SK-N-SH treated with all-trans-retinoic acid at 6 μM for 48 hours (cell line): ENCODE measurements at regions not wholly inside any gene's neighbourhood (a gene's known extent, or its start where the extent isn't known, plus 50 kb on each side); places are given as distances from the start of the nearest gene placed in this dataset.

Source experiments
- ATAC-seq: fragments of 200-7000 bp; cut with Tn5 transposase; 3 replicates; pipeline ENCODE4 v1.9.1; 2020; ENCODE audit warnings: mild to moderate bottlenecking, moderate library complexity
- ARNTL ChIP-seq: fragments of 450-650 bp; formaldehyde crosslinking; IDR thresholded peaks from 2 replicates; pipeline ENCODE4 v1.5.0; 2020; ENCODE audit warnings: low read depth, mild to moderate bottlenecking, moderate library complexity, borderline replicate concordance
- BACH2 ChIP-seq: fragments of 250-450 bp; sonication (Bioruptor Pico); IDR thresholded peaks from 2 replicates; pipeline ENCODE4 v1.9.0; 2021; ENCODE audit warnings: mild to moderate bottlenecking, borderline replicate concordance
- CSDC2 ChIP-seq: fragments of 250-450 bp; sonication (Bioruptor Pico); IDR thresholded peaks from 2 replicates; pipeline ENCODE4 v1.5.0; 2020; ENCODE audit warnings: mild to moderate bottlenecking, moderate library complexity
- ESRRG ChIP-seq: fragments of 250-450 bp; sonication (Bioruptor Pico); IDR thresholded peaks from 2 replicates; pipeline ENCODE4 v1.6.1; 2021; ENCODE audit warnings: mild to moderate bottlenecking
- GLIS3 ChIP-seq: fragments of 250-450 bp; sonication (Bioruptor Pico); IDR thresholded peaks from 2 replicates; pipeline ENCODE4 v1.5.0; 2020; ENCODE audit warnings: mild to moderate bottlenecking, moderate library complexity
- ISL1 ChIP-seq: fragments of 250-450 bp; sonication (Bioruptor Pico); IDR thresholded peaks from 2 replicates; pipeline ENCODE4 v2.1.2; 2022; ENCODE audit warnings: mild to moderate bottlenecking, moderate library complexity
- OSR1 ChIP-seq: fragments of 250-450 bp; sonication (Bioruptor Pico); IDR thresholded peaks from 2 replicates; pipeline ENCODE4 v1.8.0; 2022; ENCODE audit warnings: moderate library complexity, mild to moderate bottlenecking, inconsistent platforms
- PPARA ChIP-seq: fragments of 250-450 bp; sonication (Bioruptor Pico); IDR thresholded peaks from 2 replicates; pipeline ENCODE4 v1.5.0; 2020; ENCODE audit warnings: mild to moderate bottlenecking, borderline replicate concordance
- RARB ChIP-seq: fragments of 250-450 bp; sonication (Bioruptor Pico); IDR thresholded peaks from 2 replicates; pipeline ENCODE4 v1.8.0; 2021; ENCODE audit warnings: mild to moderate bottlenecking, moderate library complexity
- TCF4 ChIP-seq: fragments of 250-450 bp; sonication (Bioruptor Pico); IDR thresholded peaks from 2 replicates; pipeline ENCODE4 v1.8.0; 2021; ENCODE audit warnings: mild to moderate bottlenecking, moderate library complexity, borderline replicate concordance
- TOX ChIP-seq: fragments of 250-450 bp; sonication (Bioruptor Pico); IDR thresholded peaks from 2 replicates; pipeline ENCODE4 v1.8.0; 2021; ENCODE audit warnings: mild to moderate bottlenecking, moderate library complexity, borderline replicate concordance
- ZC3H10 ChIP-seq: fragments of 250-450 bp; sonication (Bioruptor Pico); IDR thresholded peaks from 2 replicates; pipeline ENCODE4 v1.5.1; 2021; ENCODE audit warnings: mild to moderate bottlenecking, moderate library complexity
- ZFP3 ChIP-seq: fragments of 250-450 bp; sonication (Bioruptor Pico); IDR thresholded peaks from 2 replicates; pipeline ENCODE4 v1.5.0; 2020; ENCODE audit warnings: mild to moderate bottlenecking, moderate library complexity
- ZFP30 ChIP-seq: fragments of 450-650 bp; formaldehyde crosslinking; IDR thresholded peaks from 2 replicates; pipeline ENCODE4 v1.5.0; 2022; ENCODE audit warnings: mild to moderate bottlenecking, moderate library complexity
- ZNF565 ChIP-seq: fragments of 450-650 bp; formaldehyde crosslinking; conservative IDR thresholded peaks from 2 replicates; pipeline ENCODE4 v1.5.0; 2020; ENCODE audit warnings: low read depth, mild to moderate bottlenecking, moderate library complexity
- TF ChIP-seq, protein P1 (sequence below): fragments of 250-450 bp; sonication (Bioruptor Pico); IDR thresholded peaks from 2 replicates; pipeline ENCODE4 v1.8.0; 2021; ENCODE audit warnings: low read depth, mild to moderate bottlenecking, moderate library complexity, borderline replicate concordance
- TF ChIP-seq, protein P2 (sequence below): fragments of 250-450 bp; sonication (Bioruptor Pico); IDR thresholded peaks from 2 replicates; pipeline ENCODE4 v1.5.1; 2021; ENCODE audit warnings: mild to moderate bottlenecking, moderate library complexity
- TF ChIP-seq, protein P3 (sequence below): fragments of 250-450 bp; sonication (Bioruptor Pico); IDR thresholded peaks from 2 replicates; pipeline ENCODE4 v1.5.1; 2020; ENCODE audit warnings: low read depth, mild to moderate bottlenecking, moderate library complexity
- TF ChIP-seq, protein P4 (sequence below): fragments of 250-450 bp; sonication (Bioruptor Pico); IDR thresholded peaks from 2 replicates; pipeline ENCODE4 v1.5.0; 2020; ENCODE audit warnings: mild to moderate bottlenecking, moderate library complexity

DNA sequence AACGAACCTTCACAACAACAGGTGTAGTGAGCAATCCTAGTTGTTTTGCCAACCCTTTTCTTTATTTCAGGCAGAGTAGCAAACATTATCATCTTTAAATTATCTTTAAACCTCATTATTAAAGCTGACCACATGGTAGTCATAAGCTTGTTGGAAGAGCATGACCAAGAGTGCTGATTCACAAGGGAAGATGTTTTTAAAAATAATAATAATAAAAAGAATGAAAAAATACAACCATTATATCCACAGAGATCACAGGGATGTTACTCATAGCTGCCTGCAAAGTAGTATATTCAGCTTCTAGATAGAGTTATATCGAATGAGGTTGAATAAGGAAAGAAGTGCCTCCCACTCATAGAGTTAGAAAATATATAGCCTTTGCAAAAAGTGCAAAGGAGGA, 101.0 kb upstream of the FLRT2 start:
- TF ChIP-seq OSR1 (CRISPR knock-in tag) (no peak), RARB (CRISPR knock-in tag) (no peak), ESRRG (CRISPR knock-in tag) (no peak), ZNF565 (CRISPR knock-in tag) (no peak), ZC3H10 (CRISPR knock-in tag) (no peak), BACH2 (CRISPR knock-in tag) (no peak)
- TF ChIP-seq, protein P1, sequence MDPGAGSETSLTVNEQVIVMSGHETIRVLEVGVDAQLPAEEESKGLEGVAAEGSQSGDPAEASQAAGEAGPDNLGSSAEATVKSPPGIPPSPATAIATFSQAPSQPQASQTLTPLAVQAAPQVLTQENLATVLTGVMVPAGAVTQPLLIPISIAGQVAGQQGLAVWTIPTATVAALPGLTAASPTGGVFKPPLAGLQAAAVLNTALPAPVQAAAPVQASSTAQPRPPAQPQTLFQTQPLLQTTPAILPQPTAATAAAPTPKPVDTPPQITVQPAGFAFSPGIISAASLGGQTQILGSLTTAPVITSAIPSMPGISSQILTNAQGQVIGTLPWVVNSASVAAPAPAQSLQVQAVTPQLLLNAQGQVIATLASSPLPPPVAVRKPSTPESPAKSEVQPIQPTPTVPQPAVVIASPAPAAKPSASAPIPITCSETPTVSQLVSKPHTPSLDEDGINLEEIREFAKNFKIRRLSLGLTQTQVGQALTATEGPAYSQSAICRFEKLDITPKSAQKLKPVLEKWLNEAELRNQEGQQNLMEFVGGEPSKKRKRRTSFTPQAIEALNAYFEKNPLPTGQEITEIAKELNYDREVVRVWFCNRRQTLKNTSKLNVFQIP (CRISPR knock-in tag): no peak
- TF ChIP-seq, protein P2, sequence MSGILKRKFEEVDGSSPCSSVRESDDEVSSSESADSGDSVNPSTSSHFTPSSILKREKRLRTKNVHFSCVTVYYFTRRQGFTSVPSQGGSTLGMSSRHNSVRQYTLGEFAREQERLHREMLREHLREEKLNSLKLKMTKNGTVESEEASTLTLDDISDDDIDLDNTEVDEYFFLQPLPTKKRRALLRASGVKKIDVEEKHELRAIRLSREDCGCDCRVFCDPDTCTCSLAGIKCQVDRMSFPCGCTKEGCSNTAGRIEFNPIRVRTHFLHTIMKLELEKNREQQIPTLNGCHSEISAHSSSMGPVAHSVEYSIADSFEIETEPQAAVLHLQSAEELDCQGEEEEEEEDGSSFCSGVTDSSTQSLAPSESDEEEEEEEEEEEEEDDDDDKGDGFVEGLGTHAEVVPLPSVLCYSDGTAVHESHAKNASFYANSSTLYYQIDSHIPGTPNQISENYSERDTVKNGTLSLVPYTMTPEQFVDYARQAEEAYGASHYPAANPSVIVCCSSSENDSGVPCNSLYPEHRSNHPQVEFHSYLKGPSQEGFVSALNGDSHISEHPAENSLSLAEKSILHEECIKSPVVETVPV: no peak
- TF ChIP-seq, protein P3, sequence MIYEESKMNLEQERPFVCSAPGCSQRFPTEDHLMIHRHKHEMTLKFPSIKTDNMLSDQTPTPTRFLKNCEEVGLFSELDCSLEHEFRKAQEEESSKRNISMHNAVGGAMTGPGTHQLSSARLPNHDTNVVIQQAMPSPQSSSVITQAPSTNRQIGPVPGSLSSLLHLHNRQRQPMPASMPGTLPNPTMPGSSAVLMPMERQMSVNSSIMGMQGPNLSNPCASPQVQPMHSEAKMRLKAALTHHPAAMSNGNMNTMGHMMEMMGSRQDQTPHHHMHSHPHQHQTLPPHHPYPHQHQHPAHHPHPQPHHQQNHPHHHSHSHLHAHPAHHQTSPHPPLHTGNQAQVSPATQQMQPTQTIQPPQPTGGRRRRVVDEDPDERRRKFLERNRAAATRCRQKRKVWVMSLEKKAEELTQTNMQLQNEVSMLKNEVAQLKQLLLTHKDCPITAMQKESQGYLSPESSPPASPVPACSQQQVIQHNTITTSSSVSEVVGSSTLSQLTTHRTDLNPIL (CRISPR knock-in tag): no peak
- TF ChIP-seq, all 23 proteins: peak for 0
- ATAC-seq: no peak

DNA sequence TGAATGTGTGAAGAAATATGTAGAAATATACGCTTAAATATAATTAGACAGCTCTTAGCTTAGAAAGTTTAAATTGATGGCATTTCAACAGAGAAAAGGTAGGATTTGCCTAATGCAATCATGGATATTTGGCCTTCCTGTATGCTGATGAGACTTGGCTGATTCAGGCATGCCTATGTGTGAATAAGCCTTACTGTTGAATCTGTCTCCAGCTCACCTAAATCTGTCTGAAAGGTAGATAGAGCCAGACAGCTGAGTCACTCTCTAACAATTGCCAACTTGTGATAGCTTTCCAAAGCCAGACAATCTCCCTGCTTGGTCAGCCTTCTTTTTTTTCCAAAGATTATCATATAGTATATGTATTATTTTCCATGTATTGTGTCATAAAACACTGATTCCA, 92.8 kb upstream of the FLRT2 start:
- ATAC-seq: peak; percentile 91
- TF ChIP-seq ESRRG (CRISPR knock-in tag) (no peak), GLIS3 (no peak), ISL1 (CRISPR knock-in tag) (no peak), CSDC2 (CRISPR knock-in tag) (no peak), RARB (CRISPR knock-in tag) (no peak), ZC3H10 (CRISPR knock-in tag) (no peak), ARNTL (CRISPR knock-in tag) (no peak), PPARA (CRISPR knock-in tag) (no peak), ZFP3 (CRISPR knock-in tag) (no peak), OSR1 (CRISPR knock-in tag) (no peak), ZNF565 (CRISPR knock-in tag) (no peak), BACH2 (CRISPR knock-in tag) (no peak), TCF4 (CRISPR knock-in tag) (no peak), ZFP30 (CRISPR knock-in tag) (no peak), TOX (CRISPR knock-in tag) (no peak)
- TF ChIP-seq, protein P4, sequence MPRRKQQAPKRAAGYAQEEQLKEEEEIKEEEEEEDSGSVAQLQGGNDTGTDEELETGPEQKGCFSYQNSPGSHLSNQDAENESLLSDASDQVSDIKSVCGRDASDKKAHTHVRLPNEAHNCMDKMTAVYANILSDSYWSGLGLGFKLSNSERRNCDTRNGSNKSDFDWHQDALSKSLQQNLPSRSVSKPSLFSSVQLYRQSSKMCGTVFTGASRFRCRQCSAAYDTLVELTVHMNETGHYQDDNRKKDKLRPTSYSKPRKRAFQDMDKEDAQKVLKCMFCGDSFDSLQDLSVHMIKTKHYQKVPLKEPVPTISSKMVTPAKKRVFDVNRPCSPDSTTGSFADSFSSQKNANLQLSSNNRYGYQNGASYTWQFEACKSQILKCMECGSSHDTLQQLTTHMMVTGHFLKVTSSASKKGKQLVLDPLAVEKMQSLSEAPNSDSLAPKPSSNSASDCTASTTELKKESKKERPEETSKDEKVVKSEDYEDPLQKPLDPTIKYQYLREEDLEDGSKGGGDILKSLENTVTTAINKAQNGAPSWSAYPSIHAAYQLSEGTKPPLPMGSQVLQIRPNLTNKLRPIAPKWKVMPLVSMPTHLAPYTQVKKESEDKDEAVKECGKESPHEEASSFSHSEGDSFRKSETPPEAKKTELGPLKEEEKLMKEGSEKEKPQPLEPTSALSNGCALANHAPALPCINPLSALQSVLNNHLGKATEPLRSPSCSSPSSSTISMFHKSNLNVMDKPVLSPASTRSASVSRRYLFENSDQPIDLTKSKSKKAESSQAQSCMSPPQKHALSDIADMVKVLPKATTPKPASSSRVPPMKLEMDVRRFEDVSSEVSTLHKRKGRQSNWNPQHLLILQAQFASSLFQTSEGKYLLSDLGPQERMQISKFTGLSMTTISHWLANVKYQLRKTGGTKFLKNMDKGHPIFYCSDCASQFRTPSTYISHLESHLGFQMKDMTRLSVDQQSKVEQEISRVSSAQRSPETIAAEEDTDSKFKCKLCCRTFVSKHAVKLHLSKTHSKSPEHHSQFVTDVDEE (CRISPR knock-in tag): no peak
- TF ChIP-seq, protein P1 (CRISPR knock-in tag): no peak
- TF ChIP-seq, protein P2: no peak
- TF ChIP-seq, protein P3 (CRISPR knock-in tag): no peak
